Activated CD4-positive, alpha-beta T cell treated with anti-CD3 and anti-CD28 coated beads for 36 hours (primary cell): ENCODE measurements at regions not wholly inside any gene's neighbourhood (a gene's known extent, or its start where the extent isn't known, plus 50 kb on each side); places are given as distances from the start of the nearest gene placed in this dataset.

Experiments used
- ATAC-seq: fragments of 200-7000 bp; cut with Tn5 transposase; one replicate; pipeline ENCODE4 v1.10.0; 2021; ENCODE audit warnings: mild to moderate bottlenecking, moderate library complexity
- CTCF ChIA-PET: fragments of 350-600 bp; sonication (Branson Sonifier 250); formaldehyde crosslinking; loops from one replicate; lab custom pipeline; 2021; ENCODE audit warnings: antibody characterized with exemption; lab: Charles Lee
- POLR2A ChIA-PET: fragments of 350-600 bp; sonication (Branson Sonifier 250); formaldehyde crosslinking; loops from one replicate; lab custom pipeline; 2021; ENCODE audit warnings: antibody characterized with exemption, inconsistent platforms; lab: Charles Lee
- DNase-seq: peaks from one replicate; pipeline ENCODE4 v3.0.0-alpha.2; 2020
- H3K27ac Mint-ChIP-seq: one replicate; pipeline ENCODE4 v1.8.0; 2021; ENCODE audit warnings: mixed read lengths
- H3K27me3 Mint-ChIP-seq: one replicate; pipeline ENCODE4 v1.8.0; 2021; ENCODE audit warnings: mixed read lengths
- H3K36me3 Mint-ChIP-seq: one replicate; pipeline ENCODE4 v1.8.0; 2021; ENCODE audit warnings: low read depth, mixed read lengths
- H3K4me1 Mint-ChIP-seq: one replicate; pipeline ENCODE4 v1.8.0; 2021; ENCODE audit warnings: mixed read lengths
- H3K4me3 Mint-ChIP-seq: one replicate; pipeline ENCODE4 v1.8.0; 2021; ENCODE audit warnings: mild to moderate bottlenecking, moderate library complexity, mixed read lengths
- H3K9me3 Mint-ChIP-seq: one replicate; pipeline ENCODE4 v1.8.0; 2021; ENCODE audit warnings: low read depth, mixed read lengths
- intact Hi-C, 2 experiments: fragments of 100-400 bp; cut with DNase I in 1 of 2; cut with micrococcal nuclease in 1 of 2; formaldehyde crosslinking; loops; one replicate each; pipeline versions ENCODE4 v1.14.2 to v1.15.1; 2022 to 2024; cut with DNase I, micrococcal nuclease

- Mint-ChIP-seq H3K4me3 (no peak overlapping the region), H3K36me3 (no peaks in the 10 kb centered on the region), H3K27ac (no peak overlapping the region), H3K27me3 (peaks cover 8% of the 10 kb centered on the region), H3K9me3 (no peaks in the 10 kb centered on the region), H3K4me1 (no peaks in the 10 kb centered on the region)
- DNase-seq (no peak), ATAC-seq (no peak)
- intact Hi-C loops: loop anchor here (1.0 to 10.0 kb wide), 4 partner anchors 878 to 1971 kb away; no protein-coding TSS in a partner anchor
- ChIA-PET CTCF (interaction anchor here (0.6 to 1.9 kb wide), 2 partner anchors 854 to 879 kb away, joined by 3 to 6 read pairs; no protein-coding TSS in a partner anchor), POLR2A (no interaction called here)
These were observed 724.9 kb upstream of the ARRDC4 start for GRCh38 chr15:97235611-97235985.

- H3K36me3 Mint-ChIP-seq: no peaks in the 10 kb centered on the region
- CTCF ChIA-PET: no interaction called here
These were observed 724.4 kb upstream of the ARRDC4 start for GRCh38 chr15:97236140-97236539.

GRCh38 chr15:97237160-97237559 lies 723.3 kb upstream of the ARRDC4 start:
- no peak for ATAC-seq
- ChIA-PET POLR2A (no interaction called here), CTCF (no interaction called here)
- H3K27ac Mint-ChIP-seq: no peak overlapping the region
- H3K4me3 Mint-ChIP-seq: no peak overlapping the region
- no peak for DNase-seq
- no peaks in the 10 kb centered on the region for H3K9me3 Mint-ChIP-seq
- H3K36me3 Mint-ChIP-seq: no peaks in the 10 kb centered on the region
- H3K4me1 Mint-ChIP-seq: no peaks in the 10 kb centered on the region
- H3K27me3 Mint-ChIP-seq: peaks cover 5% of the 10 kb centered on the region
- intact Hi-C loops: loop anchor here (5.0 to 10.0 kb wide), 3 partner anchors 882 to 1972 kb away; no protein-coding TSS in a partner anchor

More at GRCh38 chr15:97236140-97236539, 724.4 kb upstream of the ARRDC4 start:
- DNase-seq: no peak
- no peak for ATAC-seq
- Mint-ChIP-seq H3K27me3 (peaks cover 6% of the 10 kb centered on the region), H3K9me3 (no peaks in the 10 kb centered on the region), H3K4me1 (no peaks in the 10 kb centered on the region), H3K4me3 (no peak overlapping the region), H3K27ac (no peak overlapping the region)
- intact Hi-C loops: loop anchor here (5.0 to 10.0 kb wide), 3 partner anchors 881 to 1971 kb away; no protein-coding TSS in a partner anchor
- POLR2A ChIA-PET: no interaction called here

- H3K27me3 Mint-ChIP-seq: peaks cover 2% of the 10 kb centered on the region
- no peaks in the 10 kb centered on the region for H3K4me1 Mint-ChIP-seq
- no peaks in the 10 kb centered on the region for H3K36me3 Mint-ChIP-seq
- no peak overlapping the region for H3K27ac Mint-ChIP-seq
- intact Hi-C loops: no loop called here
- H3K9me3 Mint-ChIP-seq: no peaks in the 10 kb centered on the region
- no peak overlapping the region for H3K4me3 Mint-ChIP-seq
- ATAC-seq: no peak
- ChIA-PET POLR2A (no interaction called here), CTCF (no interaction called here)
- DNase-seq: no peak
These were observed 712.1 kb upstream of the ARRDC4 start for GRCh38 chr15:97248376-97248775.

- ChIA-PET POLR2A (no interaction called here), CTCF (no interaction called here)
- no peak overlapping the region for H3K27ac Mint-ChIP-seq
- no peaks in the 10 kb centered on the region for H3K4me1 Mint-ChIP-seq
- no peaks in the 10 kb centered on the region for H3K27me3 Mint-ChIP-seq
- peaks cover 3% of the 10 kb centered on the region for H3K9me3 Mint-ChIP-seq
- no peak overlapping the region for H3K4me3 Mint-ChIP-seq
- intact Hi-C loops: no loop called here
- no peak for DNase-seq
- no peak for ATAC-seq
- H3K36me3 Mint-ChIP-seq: no peaks in the 10 kb centered on the region
These were observed 700.6 kb upstream of the ARRDC4 start for GRCh38 chr15:97259943-97260342.

GRCh38 chr15:97301166-97301565 lies 659.3 kb upstream of the ARRDC4 start:
- ATAC-seq (no peak), DNase-seq (no peak)
- intact Hi-C loops: no loop called here
- no peak overlapping the region for H3K4me3 Mint-ChIP-seq
- CTCF ChIA-PET: no interaction called here
- H3K4me1 Mint-ChIP-seq: no peaks in the 10 kb centered on the region
- no peaks in the 10 kb centered on the region for H3K27me3 Mint-ChIP-seq
- peaks cover 2% of the 10 kb centered on the region for H3K9me3 Mint-ChIP-seq
- POLR2A ChIA-PET: no interaction called here
- no peaks in the 10 kb centered on the region for H3K36me3 Mint-ChIP-seq
- no peak overlapping the region for H3K27ac Mint-ChIP-seq

GRCh38 chr15:97316362-97316761 lies 644.1 kb upstream of the ARRDC4 start:
- Mint-ChIP-seq H3K4me3 (no peak overlapping the region), H3K9me3 (peaks cover 7% of the 10 kb centered on the region), H3K4me1 (no peaks in the 10 kb centered on the region), H3K36me3 (no peaks in the 10 kb centered on the region), H3K27ac (no peak overlapping the region), H3K27me3 (no peaks in the 10 kb centered on the region)
- ChIA-PET POLR2A (no interaction called here), CTCF (interaction anchor here (1.0 kb wide), 1 partner anchor 16 kb away, joined by 5 read pairs; no protein-coding TSS in a partner anchor)
- DNase-seq: no peak
- ATAC-seq: no peak
- intact Hi-C loops: no loop called here

GRCh38 chr15:97317163-97317562 lies 643.3 kb upstream of the ARRDC4 start:
- ChIA-PET POLR2A (no interaction called here), CTCF (no interaction called here)
- Mint-ChIP-seq H3K36me3 (no peaks in the 10 kb centered on the region), H3K4me3 (no peak overlapping the region), H3K4me1 (no peaks in the 10 kb centered on the region), H3K27me3 (no peaks in the 10 kb centered on the region), H3K9me3 (peaks cover 7% of the 10 kb centered on the region), H3K27ac (no peak overlapping the region)
- intact Hi-C loops: no loop called here
- ATAC-seq (no peak), DNase-seq (no peak)

- CTCF ChIA-PET: no interaction called here
- no peak for ATAC-seq
These were observed 641.2 kb upstream of the ARRDC4 start for GRCh38 chr15:97319291-97319690.

GRCh38 chr15:97346221-97346620 lies 614.3 kb upstream of the ARRDC4 start:
- Mint-ChIP-seq H3K4me1 (no peaks in the 10 kb centered on the region), H3K4me3 (no peak overlapping the region), H3K36me3 (no peaks in the 10 kb centered on the region), H3K27me3 (no peaks in the 10 kb centered on the region), H3K9me3 (peaks cover 16% of the 10 kb centered on the region), H3K27ac (no peak overlapping the region)
- no peak for DNase-seq
- ChIA-PET CTCF (no interaction called here), POLR2A (no interaction called here)
- intact Hi-C loops: no loop called here
- ATAC-seq: no peak

More at GRCh38 chr15:97319291-97319690, 641.2 kb upstream of the ARRDC4 start:
- no peak overlapping the region for H3K4me3 Mint-ChIP-seq
- peaks cover 14% of the 10 kb centered on the region for H3K9me3 Mint-ChIP-seq
- H3K36me3 Mint-ChIP-seq: no peaks in the 10 kb centered on the region
- POLR2A ChIA-PET: no interaction called here
- peaks cover 3% of the 10 kb centered on the region for H3K27me3 Mint-ChIP-seq
- H3K27ac Mint-ChIP-seq: no peak overlapping the region
- intact Hi-C loops: no loop called here
- DNase-seq: no peak
- no peaks in the 10 kb centered on the region for H3K4me1 Mint-ChIP-seq

- Mint-ChIP-seq H3K4me1 (no peaks in the 10 kb centered on the region), H3K4me3 (no peak overlapping the region), H3K36me3 (no peaks in the 10 kb centered on the region), H3K9me3 (peaks cover 14% of the 10 kb centered on the region), H3K27ac (no peak overlapping the region), H3K27me3 (no peaks in the 10 kb centered on the region)
- ChIA-PET CTCF (no interaction called here), POLR2A (no interaction called here)
- intact Hi-C loops: no loop called here
- DNase-seq (no peak), ATAC-seq (no peak)
These were observed 609.7 kb upstream of the ARRDC4 start for GRCh38 chr15:97350813-97351212.

- no peaks in the 10 kb centered on the region for H3K27me3 Mint-ChIP-seq
- no peak overlapping the region for H3K4me3 Mint-ChIP-seq
- ChIA-PET CTCF (no interaction called here), POLR2A (no interaction called here)
- H3K36me3 Mint-ChIP-seq: no peaks in the 10 kb centered on the region
- no peaks in the 10 kb centered on the region for H3K4me1 Mint-ChIP-seq
- no peak overlapping the region for H3K27ac Mint-ChIP-seq
- no peak for DNase-seq
- peaks cover 2% of the 10 kb centered on the region for H3K9me3 Mint-ChIP-seq
- ATAC-seq: no peak
- intact Hi-C loops: no loop called here
These were observed 577.0 kb upstream of the ARRDC4 start for GRCh38 chr15:97383516-97383915.
